Spleen (tissue), 11 donors: ENCODE measurements at regions not wholly inside any gene's neighbourhood (a gene's known extent, or its start where the extent isn't known, plus 50 kb on each side); places are given as distances from the start of the nearest gene placed in this dataset.

Experiments
- DNase-seq: peaks from one replicate; pipeline ENCODE4 v3.0.0-alpha.2; 2020
- H3K27ac ChIP-seq, 8 donors: fragments of 200-600 bp; sonication (generic) in 7 of 8; 1 replicate in 4 of 8; 2 replicates in 4 of 8; pipeline versions ENCODE4 v1.5.0 to v1.8.0; 2016 to 2021; ENCODE audit warnings: inconsistent platforms in 4 of 8, mild to moderate bottlenecking in 4 of 8, moderate library complexity in 1 of 8
- H3K27me3 ChIP-seq, 7 donors: fragments of 200-600 bp; sonication (generic) in 6 of 7; replicated peaks in 1 of 7; 1 replicate in 4 of 7; 2 replicates in 3 of 7; pipeline versions ENCODE4 v1.5.0 to v1.8.0; 2016 to 2021; ENCODE audit warnings: inconsistent platforms in 3 of 7, mild to moderate bottlenecking in 1 of 7
- H3K36me3 ChIP-seq, 6 donors: fragments of 200-600 bp; sonication (generic) in 5 of 6; 1 replicate in 4 of 6; 2 replicates in 2 of 6; pipeline versions ENCODE4 v1.5.0 to v1.8.0; 2016 to 2021; ENCODE audit warnings: inconsistent platforms in 2 of 6
- H3K4me1 ChIP-seq, 6 donors: fragments of 200-600 bp; sonication (generic) in 5 of 6; 1 replicate in 3 of 6; 2 replicates in 3 of 6; pipeline versions ENCODE4 v1.5.0 to v1.8.0; 2016 to 2021; ENCODE audit warnings: inconsistent platforms in 3 of 6
- H3K4me3 ChIP-seq, 8 donors: fragments of 200-600 bp; sonication (generic) in 7 of 8; 1 replicate in 4 of 8; 2 replicates in 4 of 8; pipeline versions ENCODE4 v1.5.0 to v1.8.0; 2016 to 2021; ENCODE audit warnings: inconsistent platforms in 4 of 8, mild to moderate bottlenecking in 4 of 8, moderate library complexity in 2 of 8
- H3K9me3 ChIP-seq, 8 donors: fragments of 200-600 bp; sonication (generic) in 7 of 8; 1 replicate in 4 of 8; 2 replicates in 4 of 8; pipeline versions ENCODE4 v1.5.0 to v1.8.0; 2016 to 2021; ENCODE audit warnings: inconsistent platforms in 4 of 8
- CTCF ChIP-seq, 11 experiments: fragments of 200-600 bp in 7 of 11; fragments of 450-650 bp in 4 of 11; sonication (generic) in 4 of 11; IDR thresholded peaks in 8 of 11; conservative IDR thresholded peaks in 3 of 11; 1 replicate in 7 of 11; 2 replicates in 4 of 11; pipeline versions ENCODE4 v1.4.0 to v1.8.0; 2016 to 2021; ENCODE audit warnings: antibody characterized with exemption in 11 of 11, inconsistent platforms in 4 of 11, mild to moderate bottlenecking in 1 of 11
- POLR2A ChIP-seq, 3 donors: fragments of 450-650 bp; IDR thresholded peaks; one replicate each; pipeline ENCODE4 v1.5.1; 2017; ENCODE audit warnings: antibody characterized with exemption in 3 of 3, mild to moderate bottlenecking in 1 of 3
- POLR2AphosphoS5 ChIP-seq, 3 donors: sonication (generic); formaldehyde crosslinking; IDR thresholded peaks; one replicate each; pipeline ENCODE4 v1.5.1; 2017; ENCODE audit warnings: antibody characterized with exemption in 3 of 3
- WGBS, 5 donors: extraction: QIAGEN DNeasy Blood & Tissue Kit in 3 of 5; methylation state at CpG; one replicate each; pipeline versions ENCODE4 v1.1.5 to v1.1.7; 2013 to 2018; 5-methylcytosine and 5-hydroxymethylcytosine counted together
- intact Hi-C: fragments of 100-400 bp; cut with DNase I; formaldehyde crosslinking; loops from one replicate; pipeline ENCODE4 v1.15.0; 2023; ENCODE audit warnings: low total_unique reads
- donor health status: healthy with polysubstance abuse.
- donor health status: DM: no; HTN: no; CAD: no; lungs with moderate emphysema.
- donor health status: DM: no; HTN: no; CAD: no.
- donor health status: Bipolar disorder and iron deficiency.
- donor health status: healthy.
- donor health status: DM: no; HTN: no; CAD: no.
- donor health status: DM: yes; HTN: yes; CAD: no.

GRCh38 chr12:63362791-63363190 lies 211.8 kb upstream of the AVPR1A start:
- TF ChIP-seq POLR2AphosphoS5 (IDR thresholded peaks at IDR 0.05) (no peak), POLR2A (IDR thresholded peaks at IDR 0.05) (no peak), CTCF (IDR thresholded peaks at IDR 0.05 in 8 of 11, conservative IDR thresholded peaks at IDR 0.05 in 3 of 11) (no peak)
- H3K9me3 ChIP-seq = peaks cover 0 to 24% (median 7%) of the 10 kb centered on the region in 8 donors
- H3K4me1 ChIP-seq = no peaks in the 10 kb centered on the region
- H3K36me3 ChIP-seq = no peaks in the 10 kb centered on the region
- intact Hi-C loops = no loop called here
- 82 to 97% (median 94%) methylated on average over 1 of the region's 1 CpG for WGBS, 5 donors
- no peak overlapping the region for H3K27ac ChIP-seq
- H3K27me3 ChIP-seq = no peaks in the 10 kb centered on the region
- no peak overlapping the region for H3K4me3 ChIP-seq
- no peak for DNase-seq

- Histone ChIP-seq H3K27me3 (no peaks in the 10 kb centered on the region), H3K27ac (no peak overlapping the region), H3K36me3 (no peaks in the 10 kb centered on the region), H3K4me3 (no peak overlapping the region), H3K4me1 (no peaks in the 10 kb centered on the region), H3K9me3 (peaks cover 0 to 18% (median 1%) of the 10 kb centered on the region in 8 donors)
- TF ChIP-seq POLR2A (IDR thresholded peaks at IDR 0.05) = no peak
- TF ChIP-seq CTCF (IDR thresholded peaks at IDR 0.05 in 8 of 11, conservative IDR thresholded peaks at IDR 0.05 in 3 of 11) = no peak
- no peak for TF ChIP-seq POLR2AphosphoS5 (IDR thresholded peaks at IDR 0.05)
- intact Hi-C loops = no loop called here
- WGBS, 5 donors = 88 to 95% (median 93%) methylated on average over 2 of the region's 2 CpGs
- DNase-seq = no peak
Observed at GRCh38 chr12:63362166-63362565, 211.2 kb upstream of the AVPR1A start.

GRCh38 chr12:63354969-63355368 lies 204.0 kb upstream of the AVPR1A start:
- WGBS, 5 donors = 83 to 100% (median 92%) methylated on average over 1 of the region's 1 CpG
- no peak for DNase-seq

GRCh38 chr12:63353559-63353958 lies 202.6 kb upstream of the AVPR1A start:
- Histone ChIP-seq H3K36me3 (no peaks in the 10 kb centered on the region), H3K27me3 (no peaks in the 10 kb centered on the region), H3K9me3 (no peaks in the 10 kb centered on the region), H3K4me1 (no peaks in the 10 kb centered on the region), H3K4me3 (no peak overlapping the region), H3K27ac (no peak overlapping the region)
- TF ChIP-seq POLR2AphosphoS5 (IDR thresholded peaks at IDR 0.05) = no peak
- TF ChIP-seq POLR2A (IDR thresholded peaks at IDR 0.05) = no peak
- TF ChIP-seq CTCF (IDR thresholded peaks at IDR 0.05 in 8 of 11, conservative IDR thresholded peaks at IDR 0.05 in 3 of 11) = no peak
- DNase-seq = no peak
- WGBS, 5 donors = 66 to 86% (median 77%) methylated on average over 1 of the region's 1 CpG
- intact Hi-C loops = no loop called here

More at GRCh38 chr12:63354969-63355368, 204.0 kb upstream of the AVPR1A start:
- TF ChIP-seq CTCF (IDR thresholded peaks at IDR 0.05 in 8 of 11, conservative IDR thresholded peaks at IDR 0.05 in 3 of 11) (no peak), POLR2AphosphoS5 (IDR thresholded peaks at IDR 0.05) (no peak), POLR2A (IDR thresholded peaks at IDR 0.05) (no peak)
- H3K27ac ChIP-seq = no peak overlapping the region
- H3K27me3 ChIP-seq = no peaks in the 10 kb centered on the region
- H3K9me3 ChIP-seq = no peaks in the 10 kb centered on the region
- no peaks in the 10 kb centered on the region for H3K36me3 ChIP-seq
- H3K4me1 ChIP-seq = no peaks in the 10 kb centered on the region
- intact Hi-C loops = no loop called here
- H3K4me3 ChIP-seq = no peak overlapping the region
